HG02571 (cell line): ENCODE measurements at regions not wholly inside any gene's neighbourhood (a gene's known extent, or its start where the extent isn't known, plus 50 kb on each side); places are given as distances from the start of the nearest gene placed in this dataset.

Experiments
- ATAC-seq: cut with Tn5 transposase; IDR thresholded peaks from one replicate; pipeline ENCODE4 v1.9.1; 2021; ENCODE audit warnings: mild to moderate bottlenecking, moderate library complexity; ENCODE audit not compliant: unreplicated experiment

- no peak for ATAC-seq
These were observed 402.1 kb upstream of the CHD6 start for GRCh38 chr20:42020316-42020715.

- no peak for ATAC-seq
These were observed 400.8 kb upstream of the CHD6 start for GRCh38 chr20:42018979-42019378.

- ATAC-seq, result no peak
These were observed 391.9 kb upstream of the CHD6 start for GRCh38 chr20:42010090-42010489.

- ATAC-seq, result no peak
These were observed 389.1 kb upstream of the CHD6 start for GRCh38 chr20:42007251-42007650.

- no peak for ATAC-seq
These were observed 387.0 kb upstream of the CHD6 start for GRCh38 chr20:42005211-42005610.

- ATAC-seq, result no peak
These were observed 385.2 kb upstream of the CHD6 start for GRCh38 chr20:42003380-42003779.

GRCh38 chr20:41998539-41999341 lies 380.6 kb upstream of the CHD6 start:
- no peak for ATAC-seq

GRCh38 chr20:41996951-41997350 lies 378.8 kb upstream of the CHD6 start:
- ATAC-seq, result no peak

GRCh38 chr20:41992481-41992880 lies 374.3 kb upstream of the CHD6 start:
- no peak for ATAC-seq

- ATAC-seq, result no peak
These were observed 373.2 kb upstream of the CHD6 start for GRCh38 chr20:41991412-41991811.

GRCh38 chr20:41989935-41990635 lies 371.9 kb upstream of the CHD6 start:
- no peak for ATAC-seq

- no peak for ATAC-seq
These were observed 371.0 kb upstream of the CHD6 start for GRCh38 chr20:41989039-41989679.

GRCh38 chr20:41984031-41984430 lies 365.9 kb upstream of the CHD6 start:
- no peak for ATAC-seq

GRCh38 chr20:41983159-41983558 lies 365.0 kb upstream of the CHD6 start:
- no peak for ATAC-seq

- ATAC-seq, result no peak
These were observed 363.6 kb upstream of the CHD6 start for GRCh38 chr20:41981746-41982145.

- ATAC-seq, result no peak
These were observed 360.7 kb upstream of the CHD6 start for GRCh38 chr20:41978875-41979274.

GRCh38 chr20:41978246-41978790 lies 360.1 kb upstream of the CHD6 start:
- ATAC-seq, result no peak

- no peak for ATAC-seq
These were observed 351.5 kb upstream of the CHD6 start for GRCh38 chr20:41969656-41970055.

- ATAC-seq, result no peak
These were observed 342.0 kb upstream of the CHD6 start for GRCh38 chr20:41960166-41960565.

- no peak for ATAC-seq
These were observed 340.2 kb upstream of the CHD6 start for GRCh38 chr20:41958391-41958790.

- no peak for ATAC-seq
These were observed 338.3 kb upstream of the CHD6 start for GRCh38 chr20:41956338-41957074.
